ENCODE measurements at regions not wholly inside any gene's neighbourhood (a gene's known extent, or its start where the extent isn't known, plus 50 kb on each side); places are given as distances from the start of the nearest gene placed in this dataset.

GRCh38 chr5:147169901-147170300 lies 64.9 kb upstream of the STK32A start:
- Mint-ChIP-seq H3K27ac (no peak overlapping the region), H3K9me3 (no peaks in the 10 kb centered on the region), H3K4me1 (peaks cover 3% of the 10 kb centered on the region), H3K36me3 (ENCODE audit: low read depth) (no peaks in the 10 kb centered on the region), H3K4me3 (no peak overlapping the region), H3K27me3 (no peaks in the 10 kb centered on the region)
- DNase-seq, result no peak
- ChIA-PET POLR2A (no interaction called here), CTCF (no interaction called here)

GRCh38 chr5:147170603-147171002 lies 64.2 kb upstream of the STK32A start:
- H3K4me3 Mint-ChIP-seq, result no peak overlapping the region
- peaks cover 2% of the 10 kb centered on the region for H3K27me3 Mint-ChIP-seq
- no peak for DNase-seq
- no peaks in the 10 kb centered on the region for H3K36me3 Mint-ChIP-seq (ENCODE audit: low read depth)
- no peaks in the 10 kb centered on the region for H3K9me3 Mint-ChIP-seq
- H3K27ac Mint-ChIP-seq, result no peak overlapping the region
- ChIA-PET CTCF (no interaction called here), POLR2A (no interaction called here)
- peaks cover 3% of the 10 kb centered on the region for H3K4me1 Mint-ChIP-seq

- ChIA-PET POLR2A (no interaction called here), CTCF (interaction anchor here (0.8 kb wide), 1 partner anchor 14 kb away, joined by 3 read pairs; no protein-coding TSS in a partner anchor)
- Mint-ChIP-seq H3K4me3 (no peak overlapping the region), H3K27me3 (peaks cover 2% of the 10 kb centered on the region), H3K4me1 (peaks cover 3% of the 10 kb centered on the region), H3K9me3 (no peaks in the 10 kb centered on the region), H3K27ac (no peak overlapping the region), H3K36me3 (ENCODE audit: low read depth) (no peaks in the 10 kb centered on the region)
- DNase-seq, result no peak
Observed at GRCh38 chr5:147174671-147175265, 60.1 kb upstream of the STK32A start.

GRCh38 chr5:147175516-147176097 lies 59.2 kb upstream of the STK32A start:
- H3K9me3 Mint-ChIP-seq, result no peaks in the 10 kb centered on the region
- peaks cover 2% of the 10 kb centered on the region for H3K27me3 Mint-ChIP-seq
- peaks cover 2% of the 10 kb centered on the region for H3K4me1 Mint-ChIP-seq
- no peak overlapping the region for H3K4me3 Mint-ChIP-seq
- no peaks in the 10 kb centered on the region for H3K36me3 Mint-ChIP-seq (ENCODE audit: low read depth)
- no peak overlapping the region for H3K27ac Mint-ChIP-seq
- CTCF ChIA-PET, result no interaction called here
- no peak for DNase-seq
- POLR2A ChIA-PET, result no interaction called here

GRCh38 chr5:147176422-147176821 lies 58.4 kb upstream of the STK32A start:
- no peak overlapping the region for H3K4me3 Mint-ChIP-seq

GRCh38 chr5:147177125-147177840 lies 57.5 kb upstream of the STK32A start:
- POLR2A ChIA-PET, result no interaction called here
- no peak overlapping the region for H3K27ac Mint-ChIP-seq
- H3K36me3 Mint-ChIP-seq (ENCODE audit: low read depth), result no peaks in the 10 kb centered on the region
- no peak for DNase-seq
- CTCF ChIA-PET, result interaction anchor here (0.8 to 1.2 kb wide), 2 partner anchors 11 kb away, joined by 3 to 5 read pairs; no protein-coding TSS in a partner anchor
- no peaks in the 10 kb centered on the region for H3K4me1 Mint-ChIP-seq
- H3K9me3 Mint-ChIP-seq, result no peaks in the 10 kb centered on the region
- no peak overlapping the region for H3K4me3 Mint-ChIP-seq
- peaks cover 2% of the 10 kb centered on the region for H3K27me3 Mint-ChIP-seq

More at GRCh38 chr5:147176422-147176821, 58.4 kb upstream of the STK32A start:
- no peaks in the 10 kb centered on the region for H3K9me3 Mint-ChIP-seq
- ChIA-PET CTCF (interaction anchor here (1.2 kb wide), 1 partner anchor 12 kb away, joined by 3 read pairs; no protein-coding TSS in a partner anchor), POLR2A (no interaction called here)
- H3K4me1 Mint-ChIP-seq, result no peaks in the 10 kb centered on the region
- no peaks in the 10 kb centered on the region for H3K36me3 Mint-ChIP-seq (ENCODE audit: low read depth)
- H3K27me3 Mint-ChIP-seq, result peaks cover 2% of the 10 kb centered on the region
- DNase-seq, result no peak
- no peak overlapping the region for H3K27ac Mint-ChIP-seq

GRCh38 chr5:147179562-147180147 lies 55.2 kb upstream of the STK32A start:
- peaks cover 2% of the 10 kb centered on the region for H3K27me3 Mint-ChIP-seq
- ChIA-PET POLR2A (no interaction called here), CTCF (interaction anchor here (2.8 kb wide), 1 partner anchor 10 kb away, joined by 9 read pairs; no protein-coding TSS in a partner anchor)
- no peak for DNase-seq
- no peaks in the 10 kb centered on the region for H3K9me3 Mint-ChIP-seq
- H3K4me3 Mint-ChIP-seq, result no peak overlapping the region
- H3K4me1 Mint-ChIP-seq, result no peaks in the 10 kb centered on the region
- no peak overlapping the region for H3K27ac Mint-ChIP-seq
- no peaks in the 10 kb centered on the region for H3K36me3 Mint-ChIP-seq (ENCODE audit: low read depth)

- no peak for DNase-seq
- H3K4me1 Mint-ChIP-seq, result no peaks in the 10 kb centered on the region
- H3K27ac Mint-ChIP-seq, result no peak overlapping the region
- H3K27me3 Mint-ChIP-seq, result no peaks in the 10 kb centered on the region
- no peak overlapping the region for H3K4me3 Mint-ChIP-seq
- no peaks in the 10 kb centered on the region for H3K36me3 Mint-ChIP-seq (ENCODE audit: low read depth)
- CTCF ChIA-PET, result interaction anchor here (2.8 kb wide), 1 partner anchor 9 kb away, joined by 9 read pairs; no protein-coding TSS in a partner anchor
- H3K9me3 Mint-ChIP-seq, result no peaks in the 10 kb centered on the region
- POLR2A ChIA-PET, result no interaction called here
Observed at GRCh38 chr5:147180751-147181150, 54.1 kb upstream of the STK32A start.

Data from activated CD4-positive, alpha-beta T cell treated with anti-CD3 and anti-CD28 coated beads, Interleukin-2, amount 10 ng/mL, durations not matched to agents 7 days and 5 days (primary cell).